ENCODE measurements at regions not wholly inside any gene's neighbourhood (a gene's known extent, or its start where the extent isn't known, plus 50 kb on each side); places are given as distances from the start of the nearest gene placed in this dataset.

DNA sequence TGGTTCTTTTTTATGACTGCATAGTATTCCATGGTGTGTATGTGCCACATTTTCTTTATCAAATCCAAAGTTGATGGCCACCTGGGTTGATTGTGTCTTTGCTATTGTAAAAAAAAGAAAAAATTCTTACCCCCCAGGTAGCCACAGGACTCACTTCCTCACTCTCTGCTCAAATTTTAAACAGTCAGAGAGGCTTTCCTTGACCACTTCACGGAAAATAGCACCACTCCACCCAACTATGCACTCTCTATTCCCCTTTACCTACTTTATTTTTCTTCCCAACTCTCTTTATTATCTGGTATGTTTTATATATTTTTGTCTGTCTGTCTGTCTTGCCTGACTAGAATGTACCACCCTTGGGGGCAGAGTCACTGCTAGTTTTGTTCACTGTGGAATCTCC lies 205.3 kb downstream of the BTG1 start:
- no peaks in the 10 kb centered on the region for H3K4me1 Mint-ChIP-seq
- H3K4me2 ChIP-seq (replicated peaks; ENCODE audit: low read depth, low read length, poor library complexity, severe bottlenecking) = no peak overlapping the region
- no peaks in the 10 kb centered on the region for H3K9me3 ChIP-seq (ENCODE audit: control extremely low read depth in 1 of 3, control insufficient read depth in 2 of 3, insufficient read depth in 1 of 3, low read length in 2 of 3)
- no peak overlapping the region for H3K9ac ChIP-seq (ENCODE audit: low read length)
- H3K9me3 Mint-ChIP-seq (ENCODE audit: insufficient read depth) = no peaks in the 10 kb centered on the region
- no peak overlapping the region for H3K27ac Mint-ChIP-seq
- ChIA-PET POLR2A (no interaction called here), CTCF (no interaction called here)
- no peak overlapping the region for H3K27ac ChIP-seq (ENCODE audit: low read length in 2 of 2)
- H3K27me3 ChIP-seq (replicated peaks in 1 of 4; ENCODE audit: control extremely low read depth in 1 of 4, control insufficient read depth in 3 of 4, insufficient read depth in 4 of 4, low read length in 3 of 4) = no peaks in the 10 kb centered on the region
- H3K4me3 ChIP-seq (ENCODE audit: control extremely low read depth in 1 of 5, extremely low read depth in 1 of 5, insufficient read depth in 1 of 5, low read depth in 2 of 5, low read length in 4 of 5) = no peak overlapping the region
- no peak for ATAC-seq (ENCODE audit: low read depth)
- H3K36me3 ChIP-seq (replicated peaks in 1 of 2; ENCODE audit: control extremely low read depth in 1 of 2, control insufficient read depth in 1 of 2, extremely low read depth in 1 of 2, insufficient read depth in 2 of 2, low read length in 1 of 2) = no peaks in the 10 kb centered on the region
- intact Hi-C loops (cut with micrococcal nuclease) = loop anchor here (10.0 kb wide), 1 partner anchor 116 kb away; no protein-coding TSS in a partner anchor
- H3K79me2 ChIP-seq (ENCODE audit: control insufficient read depth, insufficient read depth, low read length) = no peaks in the 10 kb centered on the region
- no peak overlapping the region for H3K4me3 Mint-ChIP-seq
- no CpG with 5 or more reads among the region's 1 CpG for WGBS (ENCODE audit: insufficient coverage)
- H3K27me3 Mint-ChIP-seq = peaks cover 15% of the 10 kb centered on the region
- H4K20me1 ChIP-seq (ENCODE audit: control insufficient read depth, insufficient read depth, low read length, poor library complexity, severe bottlenecking) = no peaks in the 10 kb centered on the region
- no peak for TF ChIP-seq EZH2 (IDR thresholded peaks at IDR 0.05; ENCODE audit: borderline replicate concordance, insufficient read depth, low read depth, low read length, poor library complexity, severe bottlenecking)
- TF ChIP-seq, protein P1, sequence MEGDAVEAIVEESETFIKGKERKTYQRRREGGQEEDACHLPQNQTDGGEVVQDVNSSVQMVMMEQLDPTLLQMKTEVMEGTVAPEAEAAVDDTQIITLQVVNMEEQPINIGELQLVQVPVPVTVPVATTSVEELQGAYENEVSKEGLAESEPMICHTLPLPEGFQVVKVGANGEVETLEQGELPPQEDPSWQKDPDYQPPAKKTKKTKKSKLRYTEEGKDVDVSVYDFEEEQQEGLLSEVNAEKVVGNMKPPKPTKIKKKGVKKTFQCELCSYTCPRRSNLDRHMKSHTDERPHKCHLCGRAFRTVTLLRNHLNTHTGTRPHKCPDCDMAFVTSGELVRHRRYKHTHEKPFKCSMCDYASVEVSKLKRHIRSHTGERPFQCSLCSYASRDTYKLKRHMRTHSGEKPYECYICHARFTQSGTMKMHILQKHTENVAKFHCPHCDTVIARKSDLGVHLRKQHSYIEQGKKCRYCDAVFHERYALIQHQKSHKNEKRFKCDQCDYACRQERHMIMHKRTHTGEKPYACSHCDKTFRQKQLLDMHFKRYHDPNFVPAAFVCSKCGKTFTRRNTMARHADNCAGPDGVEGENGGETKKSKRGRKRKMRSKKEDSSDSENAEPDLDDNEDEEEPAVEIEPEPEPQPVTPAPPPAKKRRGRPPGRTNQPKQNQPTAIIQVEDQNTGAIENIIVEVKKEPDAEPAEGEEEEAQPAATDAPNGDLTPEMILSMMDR (IDR thresholded peaks at IDR 0.05) = no peak
- no peak for DNase-seq
- H3K4me1 ChIP-seq (ENCODE audit: control insufficient read depth in 2 of 2, insufficient read depth in 2 of 2, low read length in 2 of 2) = no peaks in the 10 kb centered on the region
- H2AFZ ChIP-seq (ENCODE audit: insufficient read depth, low read depth, low read length, poor library complexity, severe bottlenecking) = no peak overlapping the region

DNA sequence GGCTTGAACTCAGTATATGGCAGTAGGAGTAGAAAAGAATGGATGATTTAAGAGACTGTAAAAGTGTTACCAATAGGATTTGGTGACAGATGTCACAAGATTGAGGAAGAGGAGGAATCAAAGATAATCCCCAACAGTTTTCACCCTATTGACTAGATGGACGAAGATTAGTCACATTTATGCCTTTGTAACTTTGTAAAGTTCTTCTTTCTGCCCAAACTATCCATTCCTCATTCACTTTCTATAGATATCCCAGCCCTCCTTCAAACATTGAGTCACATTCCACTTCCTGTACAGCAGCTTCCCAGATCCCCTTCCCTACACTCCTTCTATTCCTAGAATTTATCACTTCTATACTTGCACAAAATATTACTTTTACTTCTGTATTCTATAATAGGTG lies 207.9 kb downstream of the BTG1 start:
- Histone ChIP-seq H3K27me3 (replicated peaks in 1 of 4; ENCODE audit: control extremely low read depth in 1 of 4, control insufficient read depth in 3 of 4, insufficient read depth in 4 of 4, low read length in 3 of 4) (no peaks in the 10 kb centered on the region), H4K20me1 (ENCODE audit: control insufficient read depth, insufficient read depth, low read length, poor library complexity, severe bottlenecking) (no peaks in the 10 kb centered on the region), H3K36me3 (replicated peaks in 1 of 2; ENCODE audit: control extremely low read depth in 1 of 2, control insufficient read depth in 1 of 2, extremely low read depth in 1 of 2, insufficient read depth in 2 of 2, low read length in 1 of 2) (no peaks in the 10 kb centered on the region), H3K9me3 (ENCODE audit: control extremely low read depth in 1 of 3, control insufficient read depth in 2 of 3, insufficient read depth in 1 of 3, low read length in 2 of 3) (no peaks in the 10 kb centered on the region), H3K4me2 (replicated peaks; ENCODE audit: low read depth, low read length, poor library complexity, severe bottlenecking) (no peak overlapping the region), H3K4me1 (ENCODE audit: control insufficient read depth in 2 of 2, insufficient read depth in 2 of 2, low read length in 2 of 2) (no peaks in the 10 kb centered on the region), H3K79me2 (ENCODE audit: control insufficient read depth, insufficient read depth, low read length) (no peaks in the 10 kb centered on the region), H3K4me3 (ENCODE audit: control extremely low read depth in 1 of 5, extremely low read depth in 1 of 5, insufficient read depth in 1 of 5, low read depth in 2 of 5, low read length in 4 of 5) (no peak overlapping the region), H3K27ac (ENCODE audit: low read length in 2 of 2) (no peak overlapping the region), H3K9ac (ENCODE audit: low read length) (no peak overlapping the region), H2AFZ (ENCODE audit: insufficient read depth, low read depth, low read length, poor library complexity, severe bottlenecking) (no peak overlapping the region)
- no peak for TF ChIP-seq EZH2 (IDR thresholded peaks at IDR 0.05; ENCODE audit: borderline replicate concordance, insufficient read depth, low read depth, low read length, poor library complexity, severe bottlenecking)
- TF ChIP-seq, protein P1 (IDR thresholded peaks at IDR 0.05) = no peak
- ChIA-PET CTCF (no interaction called here), POLR2A (no interaction called here)
- intact Hi-C loops (cut with micrococcal nuclease) = no loop called here
- DNase-seq = no peak
- no CpG with 5 or more reads among the region's 1 CpG for WGBS (ENCODE audit: insufficient coverage)
- Mint-ChIP-seq H3K4me1 (no peaks in the 10 kb centered on the region), H3K27ac (no peak overlapping the region), H3K9me3 (ENCODE audit: insufficient read depth) (no peaks in the 10 kb centered on the region), H3K4me3 (no peak overlapping the region), H3K27me3 (peaks cover 14% of the 10 kb centered on the region)
- no peak for ATAC-seq (ENCODE audit: low read depth)
